ENCODE measurements at regions not wholly inside any gene's neighbourhood (a gene's known extent, or its start where the extent isn't known, plus 50 kb on each side); places are given as distances from the start of the nearest gene placed in this dataset.
"Not testable (repeated sequence)": the region's sequence is repeated elsewhere in the genome, so short reads cannot be mapped to it uniquely, and the experiment has no call there.

- TF ChIP-seq CTCF (conservative IDR thresholded peaks at IDR 0.05): no peak
- Mint-ChIP-seq H3K9me3 (peaks cover under 1% of the 10 kb centered on the region), H3K36me3 (ENCODE audit: low read depth) (no peaks in the 10 kb centered on the region), H3K27me3 (ENCODE audit: low read depth) (no peaks in the 10 kb centered on the region), H3K4me1 (no peaks in the 10 kb centered on the region), H3K27ac (ENCODE audit: unreplicated experiment) (no peak overlapping the region), H3K4me3 (no peak overlapping the region)
- DNase-seq (ENCODE audit: low read depth, low spot score): no peak
Measured at GRCh38 chr5:25241981-25242380, 597.2 kb upstream of the CDH10 start.

GRCh38 chr5:25238720-25239119 is 593.9 kb upstream of the CDH10 start:
- H3K9me3 Mint-ChIP-seq; H3K36me3 Mint-ChIP-seq (ENCODE audit: low read depth); DNase-seq (ENCODE audit: low read depth, low spot score); H3K4me3 Mint-ChIP-seq; H3K4me1 Mint-ChIP-seq; H3K27me3 Mint-ChIP-seq (ENCODE audit: low read depth); H3K27ac Mint-ChIP-seq (ENCODE audit: unreplicated experiment): not testable (repeated sequence)

GRCh38 chr5:25224316-25224982 is 579.7 kb upstream of the CDH10 start:
- Mint-ChIP-seq H3K27ac (ENCODE audit: unreplicated experiment) (no peak overlapping the region), H3K4me3 (no peak overlapping the region), H3K9me3 (no peaks in the 10 kb centered on the region), H3K4me1 (no peaks in the 10 kb centered on the region), H3K27me3 (ENCODE audit: low read depth) (no peaks in the 10 kb centered on the region), H3K36me3 (ENCODE audit: low read depth) (no peaks in the 10 kb centered on the region)
- DNase-seq (ENCODE audit: low read depth, low spot score): no peak
- TF ChIP-seq CTCF (conservative IDR thresholded peaks at IDR 0.05): no peak

- not testable (repeated sequence) for H3K27ac Mint-ChIP-seq (ENCODE audit: unreplicated experiment); H3K4me1 Mint-ChIP-seq; H3K27me3 Mint-ChIP-seq (ENCODE audit: low read depth); DNase-seq (ENCODE audit: low read depth, low spot score); H3K36me3 Mint-ChIP-seq (ENCODE audit: low read depth); H3K9me3 Mint-ChIP-seq; H3K4me3 Mint-ChIP-seq
Measured at GRCh38 chr5:25199902-25200301, 555.1 kb upstream of the CDH10 start.

GRCh38 chr5:25190521-25191000 is 545.8 kb upstream of the CDH10 start:
- H3K9me3 Mint-ChIP-seq: peaks cover 10% of the 10 kb centered on the region
- DNase-seq (ENCODE audit: low read depth, low spot score): no peak
- no peak overlapping the region for H3K27ac Mint-ChIP-seq (ENCODE audit: unreplicated experiment)
- no peaks in the 10 kb centered on the region for H3K27me3 Mint-ChIP-seq (ENCODE audit: low read depth)
- no peaks in the 10 kb centered on the region for H3K4me1 Mint-ChIP-seq
- H3K4me3 Mint-ChIP-seq: no peak overlapping the region
- H3K36me3 Mint-ChIP-seq (ENCODE audit: low read depth): no peaks in the 10 kb centered on the region
- no peak for TF ChIP-seq CTCF (conservative IDR thresholded peaks at IDR 0.05)

GRCh38 chr5:25181249-25181648 is 536.5 kb upstream of the CDH10 start:
- Mint-ChIP-seq H3K9me3 (peaks cover 23% of the 10 kb centered on the region), H3K27me3 (ENCODE audit: low read depth) (no peaks in the 10 kb centered on the region), H3K4me1 (no peaks in the 10 kb centered on the region), H3K27ac (ENCODE audit: unreplicated experiment) (no peak overlapping the region), H3K4me3 (no peak overlapping the region), H3K36me3 (ENCODE audit: low read depth) (no peaks in the 10 kb centered on the region)
- no peak for DNase-seq (ENCODE audit: low read depth, low spot score)
- TF ChIP-seq CTCF (conservative IDR thresholded peaks at IDR 0.05): no peak

GRCh38 chr5:25162616-25163015 is 517.8 kb upstream of the CDH10 start:
- not testable (repeated sequence) for H3K27ac Mint-ChIP-seq (ENCODE audit: unreplicated experiment); DNase-seq (ENCODE audit: low read depth, low spot score); H3K27me3 Mint-ChIP-seq (ENCODE audit: low read depth); H3K9me3 Mint-ChIP-seq; H3K4me3 Mint-ChIP-seq; H3K4me1 Mint-ChIP-seq; H3K36me3 Mint-ChIP-seq (ENCODE audit: low read depth)

Measured in neural crest cell (in vitro differentiated cells).